Smooth muscle cell (in vitro differentiated cells): ENCODE measurements at regions not wholly inside any gene's neighbourhood (a gene's known extent, or its start where the extent isn't known, plus 50 kb on each side); places are given as distances from the start of the nearest gene placed in this dataset.

Source experiments
- DNase-seq: peaks from one replicate; lab custom pipeline; 2025; ENCODE audit not compliant: unreplicated experiment; lab: John Stamatoyannopoulos, UW
- H2AFZ ChIP-seq: fragments of 200-600 bp; sonication (generic); 2 replicates; pipeline ENCODE4 v1.6.0; 2016; ENCODE audit warnings: antibody characterized with exemption, low read depth, mild to moderate bottlenecking
- H3F3A ChIP-seq: fragments of 200-600 bp; sonication (generic); 2 replicates; pipeline ENCODE4 v1.6.0; 2017; ENCODE audit warnings: antibody characterized with exemption, low read depth
- H3K27ac ChIP-seq: fragments of 200-600 bp; sonication (generic); 2 replicates; pipeline ENCODE4 v1.5.1; 2016; ENCODE audit warnings: low read depth, mild to moderate bottlenecking
- H3K27me3 ChIP-seq: fragments of 200-600 bp; sonication (generic); 2 replicates; pipeline ENCODE4 v1.6.1; 2016; ENCODE audit warnings: low read depth, mild to moderate bottlenecking
- H3K36me3 ChIP-seq: fragments of 200-600 bp; sonication (generic); 2 replicates; pipeline ENCODE4 v1.5.1; 2016; ENCODE audit warnings: low read depth
- H3K4me1 ChIP-seq: fragments of 200-600 bp; sonication (generic); 2 replicates; pipeline ENCODE4 v1.5.1; 2016; ENCODE audit warnings: low read depth
- H3K4me2 ChIP-seq: fragments of 200-600 bp; sonication (generic); 2 replicates; pipeline ENCODE4 v1.6.0; 2016; ENCODE audit warnings: mild to moderate bottlenecking
- H3K4me3 ChIP-seq: fragments of 200-600 bp; sonication (generic); 2 replicates; pipeline ENCODE4 v1.5.1; 2016; ENCODE audit warnings: mild to moderate bottlenecking
- H3K79me2 ChIP-seq: fragments of 200-600 bp; sonication (generic); 2 replicates; pipeline ENCODE4 v1.6.0; 2016; ENCODE audit warnings: low read depth, mild to moderate bottlenecking
- H3K9ac ChIP-seq: fragments of 200-600 bp; sonication (generic); 2 replicates; pipeline ENCODE4 v1.6.0; 2016; ENCODE audit warnings: low read depth
- H3K9me3 ChIP-seq: fragments of 200-600 bp; sonication (generic); replicated peaks from 2 replicates; pipeline ENCODE4 v1.5.1; 2016; ENCODE audit warnings: low read depth
- H4K20me1 ChIP-seq: fragments of 200-600 bp; sonication (generic); 2 replicates; pipeline ENCODE4 v1.6.0; 2016; ENCODE audit warnings: low read depth
- CTCF ChIP-seq: fragments of 200-600 bp; sonication (generic); IDR thresholded peaks from 2 replicates; pipeline ENCODE4 v1.5.1; 2017; ENCODE audit warnings: borderline replicate concordance, mild to moderate bottlenecking, antibody characterized with exemption; ENCODE audit not compliant: insufficient read depth, poor library complexity, severe bottlenecking
- WGBS: methylation state at CpG from one replicate; pipeline ENCODE4 v1.1.7; 2016; ENCODE audit warnings: low lambda C conversion rate; 5-methylcytosine and 5-hydroxymethylcytosine counted together

- H3K36me3 ChIP-seq: no peaks in the 10 kb centered on the region
- no peaks in the 10 kb centered on the region for H3K79me2 ChIP-seq
- no peak overlapping the region for H3K4me3 ChIP-seq
- H4K20me1 ChIP-seq: no peaks in the 10 kb centered on the region
- H3K4me1 ChIP-seq: peaks cover 4% of the 10 kb centered on the region
- H3K4me2 ChIP-seq: no peak overlapping the region
- no peaks in the 10 kb centered on the region for H3F3A ChIP-seq
- 86% methylated on average over 1 of the region's 1 CpG for WGBS
- DNase-seq: no peak
- TF ChIP-seq CTCF: no peak
- no peaks in the 10 kb centered on the region for H3K9me3 ChIP-seq
- no peak overlapping the region for H3K9ac ChIP-seq
- H3K27me3 ChIP-seq: peaks cover 26% of the 10 kb centered on the region
- H2AFZ ChIP-seq: no peak overlapping the region
- H3K27ac ChIP-seq: no peak overlapping the region
These were observed 546.4 kb downstream of the OMA1 start for GRCh38 chr1:58000116-58000515.

- whole genome bisulfite sequencing: 80% methylated on average over 2 of the region's 2 CpGs
- H3K4me2 ChIP-seq: no peak overlapping the region
- H3K4me3 ChIP-seq: no peak overlapping the region
- H2AFZ ChIP-seq: no peak overlapping the region
- no peak for TF ChIP-seq CTCF
- H3K27ac ChIP-seq: no peak overlapping the region
- no peaks in the 10 kb centered on the region for H3K36me3 ChIP-seq
- H3K79me2 ChIP-seq: no peaks in the 10 kb centered on the region
- H3K9ac ChIP-seq: no peak overlapping the region
- no peaks in the 10 kb centered on the region for H4K20me1 ChIP-seq
- H3F3A ChIP-seq: no peaks in the 10 kb centered on the region
- no peaks in the 10 kb centered on the region for H3K9me3 ChIP-seq
- DNase-seq: no peak
- no peaks in the 10 kb centered on the region for H3K4me1 ChIP-seq
- H3K27me3 ChIP-seq: peaks cover 8% of the 10 kb centered on the region
These were observed 550.1 kb downstream of the OMA1 start for GRCh38 chr1:57996400-57996799.

- DNase-seq: no peak
- Histone ChIP-seq H3K27me3 (no peaks in the 10 kb centered on the region), H3K36me3 (no peaks in the 10 kb centered on the region), H3K4me2 (no peak overlapping the region), H3K9ac (no peak overlapping the region), H3K27ac (no peak overlapping the region), H4K20me1 (no peaks in the 10 kb centered on the region), H3K4me3 (no peak overlapping the region), H3K79me2 (no peaks in the 10 kb centered on the region), H3K9me3 (no peaks in the 10 kb centered on the region), H3K4me1 (no peaks in the 10 kb centered on the region), H3F3A (no peaks in the 10 kb centered on the region), H2AFZ (no peak overlapping the region)
- TF ChIP-seq CTCF: no peak
- 97% methylated on average over 7 of the region's 7 CpGs for WGBS
These were observed 555.2 kb downstream of the OMA1 start for GRCh38 chr1:57991289-57991688.

GRCh38 chr1:57989877-57990276, 556.6 kb downstream of the OMA1 start:
- no peak overlapping the region for H2AFZ ChIP-seq
- no peaks in the 10 kb centered on the region for H3F3A ChIP-seq
- H3K36me3 ChIP-seq: no peaks in the 10 kb centered on the region
- no peaks in the 10 kb centered on the region for H3K79me2 ChIP-seq
- WGBS: 92% methylated on average over 1 of the region's 1 CpG
- H3K27ac ChIP-seq: no peak overlapping the region
- no peak overlapping the region for H3K4me3 ChIP-seq
- no peak for DNase-seq
- H4K20me1 ChIP-seq: no peaks in the 10 kb centered on the region
- H3K4me1 ChIP-seq: no peaks in the 10 kb centered on the region
- TF ChIP-seq CTCF: no peak
- no peaks in the 10 kb centered on the region for H3K27me3 ChIP-seq
- no peak overlapping the region for H3K9ac ChIP-seq
- no peak overlapping the region for H3K4me2 ChIP-seq
- H3K9me3 ChIP-seq: no peaks in the 10 kb centered on the region
